SK-N-SH (cell line): ENCODE measurements at regions not wholly inside any gene's neighbourhood (a gene's known extent, or its start where the extent isn't known, plus 50 kb on each side); places are given as distances from the start of the nearest gene placed in this dataset.

Source experiments
- CTCF ChIA-PET: fragments of 300-600, 350-600 bp; formaldehyde crosslinking; extraction: SDS; loops from one replicate; lab custom pipeline; 2021; lab: Yijun Ruan, JAX
- POLR2A ChIA-PET: fragments of 350-600 bp; sonication (Branson Sonifier 250); formaldehyde crosslinking; extraction: SDS; loops from one replicate; lab custom pipeline; 2020; ENCODE audit warnings: antibody characterized with exemption, inconsistent platforms; lab: Yijun Ruan, JAX
- DNase-seq: peaks from one replicate; pipeline ENCODE4 v3.0.0; 2012
- H2AFZ ChIP-seq: fragments of 200-600 bp; sonication (generic); 2 replicates; pipeline ENCODE4 v1.8.1; 2016; ENCODE audit warnings: antibody characterized with exemption, mild to moderate bottlenecking, low read depth
- H3F3A ChIP-seq: fragments of 200-600 bp; sonication (generic); replicated peaks from 2 replicates; pipeline ENCODE3; 2016; ENCODE audit warnings: antibody characterized with exemption, mild to moderate bottlenecking; ENCODE audit not compliant: insufficient read depth
- H3K27ac ChIP-seq, 2 experiments: fragments of 200-500 bp in 1 of 2; fragments of 200-600 bp in 1 of 2; sonication (Bioruptor generic) in 1 of 2; sonication (generic), shearing (Covaris generic) in 1 of 2; 2 replicates each; pipeline versions ENCODE4 v1.5.1 to v1.6.1; 2014 to 2016; ENCODE audit warnings: low read depth in 2 of 2, inconsistent platforms in 1 of 2, low read length in 1 of 2, mild to moderate bottlenecking in 1 of 2, mixed read lengths in 1 of 2
- H3K27me3 ChIP-seq: fragments of 200-600 bp; sonication (generic), shearing (Covaris generic); 2 replicates; pipeline ENCODE4 v1.6.1; 2016; ENCODE audit warnings: mixed run types; ENCODE audit not compliant: insufficient read depth
- H3K36me3 ChIP-seq, 2 experiments: fragments of 200-500 bp in 1 of 2; fragments of 200-600 bp in 1 of 2; sonication (Bioruptor generic) in 1 of 2; sonication (generic) in 1 of 2; replicated peaks in 1 of 2; 2 replicates each; pipeline versions ENCODE3 to v1.5.1; 2014 to 2016; ENCODE audit warnings: low read length in 1 of 2, mild to moderate bottlenecking in 1 of 2; ENCODE audit not compliant: insufficient read depth in 2 of 2, control insufficient read depth in 1 of 2
- H3K4me1 ChIP-seq, 2 experiments: fragments of 200-500 bp in 1 of 2; fragments of 200-600 bp in 1 of 2; sonication (Bioruptor generic) in 1 of 2; sonication (generic), shearing (Covaris generic) in 1 of 2; 2 replicates each; pipeline versions ENCODE4 v1.5.1 to v1.6.1; 2014 to 2016; ENCODE audit warnings: low read depth in 1 of 2, low read length in 1 of 2, mixed run types in 1 of 2; ENCODE audit not compliant: insufficient read depth in 2 of 2, control insufficient read depth in 1 of 2
- H3K4me2 ChIP-seq: fragments of 200-600 bp; sonication (generic), shearing (Covaris generic); 2 replicates; pipeline ENCODE4 v1.6.1; 2017; ENCODE audit warnings: mixed run types
- H3K4me3 ChIP-seq, 2 experiments: fragments of 200-500 bp in 1 of 2; fragments of 200-600 bp in 1 of 2; sonication (Bioruptor generic) in 1 of 2; sonication (generic), shearing (Covaris generic) in 1 of 2; 2 replicates each; pipeline versions ENCODE4 v1.5.1 to v1.8.1; 2014 to 2016; ENCODE audit warnings: low read depth in 2 of 2, inconsistent platforms in 1 of 2, low read length in 1 of 2, mild to moderate bottlenecking in 1 of 2, mixed read lengths in 1 of 2, moderate library complexity in 1 of 2
- H3K79me2 ChIP-seq: fragments of 200-600 bp; sonication (generic); 2 replicates; pipeline ENCODE4 v1.8.1; 2017; ENCODE audit warnings: mild to moderate bottlenecking; ENCODE audit not compliant: insufficient read depth
- H3K9ac ChIP-seq: fragments of 200-600 bp; sonication (generic); 2 replicates; pipeline ENCODE4 v1.6.1; 2017; ENCODE audit warnings: mixed run types
- H3K9me2 ChIP-seq: fragments of 200-600 bp; sonication (generic); 2 replicates; pipeline ENCODE4 v1.6.1; 2017; ENCODE audit warnings: mixed run types
- H3K9me3 ChIP-seq: fragments of 200-600 bp; sonication (generic); 2 replicates; pipeline ENCODE4 v1.6.1; 2017; ENCODE audit warnings: mixed run types, mild to moderate bottlenecking, moderate library complexity
- H4K20me1 ChIP-seq: fragments of 200-600 bp; sonication (generic); 2 replicates; pipeline ENCODE4 v1.6.1; 2017; ENCODE audit warnings: mild to moderate bottlenecking, mixed run types; ENCODE audit not compliant: insufficient read depth
- CTCF ChIP-seq: fragments of 200-600 bp; sonication (generic); IDR thresholded peaks from 2 replicates; pipeline ENCODE4 v1.6.1; 2017; ENCODE audit warnings: antibody characterized with exemption, mild to moderate bottlenecking, moderate library complexity
- ELF1 ChIP-seq: IDR thresholded peaks from 2 replicates; pipeline ENCODE4 v1.4.0; 2012
- EP300 ChIP-seq, 2 experiments: IDR thresholded peaks; 2 replicates each; pipeline versions ENCODE4 v1.4.0 to v1.6.1; 2012; ENCODE audit warnings: borderline replicate concordance in 1 of 2, low read depth in 1 of 2, low read length in 1 of 2
- FOXJ3 ChIP-seq: sonication (generic); formaldehyde crosslinking; IDR thresholded peaks from 2 replicates; pipeline ENCODE4 v1.5.1; 2020; ENCODE audit warnings: mild to moderate bottlenecking, missing genetic modification reagents
- FOXM1 ChIP-seq: IDR thresholded peaks from 2 replicates; pipeline ENCODE4 v1.4.0; 2012; ENCODE audit warnings: low read depth, mild to moderate bottlenecking
- GABPA ChIP-seq: IDR thresholded peaks from 2 replicates; pipeline ENCODE4 v1.4.0; 2012; ENCODE audit warnings: low read depth, mild to moderate bottlenecking
- GATA2 ChIP-seq: sonication (generic); formaldehyde crosslinking; IDR thresholded peaks from 2 replicates; pipeline ENCODE4 v1.5.0; 2020; ENCODE audit warnings: mild to moderate bottlenecking, missing genetic modification reagents
- JUND ChIP-seq: IDR thresholded peaks from 2 replicates; pipeline ENCODE4 v1.4.0; 2012
- PBX3 ChIP-seq: IDR thresholded peaks from 2 replicates; pipeline ENCODE4; 2012
- RCOR1 ChIP-seq: fragments of 150-350 bp; IDR thresholded peaks from 2 replicates; pipeline ENCODE4 v1.6.1; 2017; ENCODE audit warnings: antibody characterized with exemption, low read length
- REST ChIP-seq: IDR thresholded peaks from 2 replicates; pipeline ENCODE4 v1.6.1; 2012; ENCODE audit warnings: mild to moderate bottlenecking, low read depth, low read length, moderate library complexity
- TEAD4 ChIP-seq: IDR thresholded peaks from 2 replicates; pipeline ENCODE4 v1.4.0; 2012; ENCODE audit warnings: mild to moderate bottlenecking, borderline replicate concordance; ENCODE audit not compliant: insufficient read depth
- WGBS: methylation state at CpG from one replicate; pipeline ENCODE4 v1.1.6; 2017; ENCODE audit warnings: low lambda C conversion rate; 5-methylcytosine and 5-hydroxymethylcytosine counted together

- Histone ChIP-seq H3K9me3 (no peaks in the 10 kb centered on the region), H3F3A (peaks cover 14% of the 10 kb centered on the region), H3K4me2 (no peak overlapping the region), H3K9me2 (no peaks in the 10 kb centered on the region), H3K27me3 (no peaks in the 10 kb centered on the region), H3K79me2 (no peaks in the 10 kb centered on the region), H3K27ac (peak overlapping the region in 1 of 2 experiments; percentile 26; a peak in 1 of 4 replicates), H4K20me1 (no peaks in the 10 kb centered on the region), H3K36me3 (no peaks in the 10 kb centered on the region), H2AFZ (no peak overlapping the region), H3K4me1 (peaks cover 0 to 22% of the 10 kb centered on the region in 2 experiments; a peak in 2 of 4 replicates), H3K9ac (no peak overlapping the region), H3K4me3 (no peak overlapping the region)
- whole genome bisulfite sequencing, result 31% methylated on average over 1 of the region's 1 CpG
- TF ChIP-seq REST (no peak), FOXM1 (0 out of 2 replicates have a peak, but pooled peaks have one; percentile 32), GABPA (no peak), PBX3 (peak; percentile 55), GATA2 (CRISPR knock-in tag) (no peak), JUND (peak; percentile 30; the same call in 1 of the 2 replicates), TEAD4 (no peak), ELF1 (no peak), FOXJ3 (no peak), EP300 (IDR thresholded peaks at IDR 0.05; ENCODE audit: borderline replicate concordance in 1 of 2, low read depth in 1 of 2, low read length in 1 of 2) (peak in 1 of 2 experiments; percentile 44; a peak in 1 of 4 replicates), RCOR1 (no peak), CTCF (no peak)
- ChIA-PET POLR2A (no interaction called here), CTCF (interaction anchor here (0.6 kb wide), 1 partner anchor 1280 kb away, joined by 3 read pairs; no protein-coding TSS in a partner anchor)
- no peak for DNase-seq
These were observed 253.3 kb downstream of the AEBP2 start for GRCh38 chr12:19692566-19692965.
